GM18861 (cell line): ENCODE measurements at regions not wholly inside any gene's neighbourhood (a gene's known extent, or its start where the extent isn't known, plus 50 kb on each side); places are given as distances from the start of the nearest gene placed in this dataset.
"Not testable (repeated sequence)": the region's sequence is repeated elsewhere in the genome, so short reads cannot be mapped to it uniquely, and the experiment has no call there.

ENCODE experiments used
- ATAC-seq: cut with Tn5 transposase; IDR thresholded peaks from one replicate; pipeline ENCODE4 v1.9.1; 2021; ENCODE audit not compliant: unreplicated experiment

DNA sequence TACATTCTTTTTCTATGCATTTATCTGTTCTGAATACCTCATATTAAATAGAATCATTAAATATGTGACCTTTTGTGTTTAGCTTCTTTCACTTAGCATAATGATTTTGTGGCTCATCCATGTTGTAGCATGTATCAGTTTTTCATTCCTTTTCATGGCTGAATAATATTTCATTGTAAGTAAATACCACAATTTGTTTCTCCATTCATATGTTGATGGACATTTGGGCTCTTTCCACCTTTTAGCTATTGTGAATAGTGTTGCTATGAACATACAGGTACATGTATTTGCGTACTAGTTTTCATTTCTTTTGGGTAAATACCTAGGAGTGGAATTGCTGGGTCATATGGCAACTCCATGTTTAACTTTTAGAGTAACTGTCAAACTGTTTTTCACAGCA lies 85.1 kb downstream of the GNL3L start:
- ATAC-seq, result no peak

- ATAC-seq, result no peak
Observed at GRCh38 chrX:54633641-54634040, 103.6 kb downstream of the GNL3L start.

DNA sequence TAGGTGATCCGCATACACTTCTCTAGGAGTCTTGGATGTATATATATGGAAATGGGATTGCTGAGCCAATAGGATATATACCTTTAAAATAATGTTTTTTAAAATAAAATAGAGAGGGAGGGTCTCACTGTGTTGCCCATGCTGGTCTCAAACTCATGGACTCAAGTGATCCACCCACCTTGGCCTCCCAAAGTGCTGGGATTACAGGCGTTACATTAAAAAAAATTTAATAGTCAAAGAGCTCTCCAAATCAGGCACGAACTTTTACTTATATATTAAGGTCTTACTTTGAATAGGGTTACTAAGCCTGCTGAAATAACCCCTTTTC lies 109.0 kb downstream of the GNL3L start:
- no peak for ATAC-seq

- ATAC-seq, result peak; percentile 90
Observed at GRCh38 chrX:54639346-54640102, 109.5 kb downstream of the GNL3L start.

DNA sequence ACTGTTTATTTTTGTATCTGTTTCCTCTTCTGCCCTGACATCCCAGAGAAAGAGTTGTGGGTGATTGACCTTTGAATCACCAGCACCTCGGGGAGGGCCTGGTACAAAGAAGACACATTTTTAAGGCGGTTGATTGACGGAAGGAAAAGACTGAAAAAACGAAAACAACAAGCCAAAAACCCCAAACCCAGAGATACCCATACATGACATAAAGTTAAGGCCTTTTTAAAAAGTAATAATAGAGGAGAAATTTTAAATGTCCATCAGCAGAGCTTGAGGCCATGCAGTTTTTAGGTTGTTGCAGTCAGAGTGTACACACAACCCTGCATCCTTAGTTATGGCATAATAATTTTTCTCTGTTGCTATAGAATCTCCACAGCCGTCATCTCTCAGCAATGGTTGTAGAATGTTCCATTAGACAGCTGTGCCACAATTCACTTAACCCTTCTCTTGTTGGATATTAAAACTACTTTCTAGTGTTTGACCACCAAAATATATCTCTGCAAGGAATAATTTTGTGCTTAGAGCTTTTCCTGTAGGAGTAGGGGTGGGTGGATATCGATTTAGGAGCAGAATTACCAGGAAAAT lies 110.2 kb downstream of the GNL3L start:
- ATAC-seq, result no peak

GRCh38 chrX:54640736-54641135 lies 110.7 kb downstream of the GNL3L start:
- ATAC-seq, result no peak

DNA sequence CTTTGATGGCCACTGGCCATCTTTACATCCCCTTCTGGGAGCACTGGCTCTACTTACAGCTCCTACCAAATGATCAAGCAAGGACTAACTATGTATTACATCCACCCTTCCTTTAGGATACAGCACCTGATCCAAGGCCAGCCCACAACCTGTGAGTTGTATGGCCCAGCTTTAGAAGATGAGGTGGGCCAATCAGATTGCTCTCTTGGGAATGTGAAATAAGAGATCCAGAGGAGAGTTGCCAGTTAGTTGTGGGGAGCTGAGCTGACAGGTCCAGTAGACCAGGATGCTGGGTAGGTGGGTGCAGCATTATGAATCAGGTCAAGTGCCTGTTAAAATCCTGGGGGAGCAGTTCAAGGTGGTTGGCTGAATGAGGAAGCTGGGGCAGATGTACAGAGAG lies 111.5 kb downstream of the GNL3L start:
- ATAC-seq, result no peak

DNA sequence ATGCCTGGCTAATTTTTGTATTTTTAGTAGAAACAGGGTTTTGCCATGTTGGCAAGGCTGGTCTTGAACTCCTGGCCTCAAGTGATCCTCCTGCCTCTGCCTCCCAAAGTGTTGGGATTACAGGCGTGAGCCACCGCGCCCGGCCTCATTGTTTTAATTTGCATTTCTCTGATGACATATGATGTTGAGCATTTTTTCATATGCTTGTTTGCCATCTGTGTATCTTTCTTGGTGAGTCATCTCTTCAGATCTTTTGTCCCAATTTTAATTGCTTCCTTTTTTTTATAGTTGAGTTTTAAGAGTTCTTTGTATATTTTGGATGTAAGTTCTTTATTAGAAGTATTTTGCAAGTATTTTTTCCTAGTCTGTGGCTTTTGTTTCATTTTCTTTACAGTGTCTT lies 117.6 kb downstream of the GNL3L start:
- not testable (repeated sequence) for ATAC-seq

- no peak for ATAC-seq
Observed at GRCh38 chrX:54659547-54659946, 129.5 kb downstream of the GNL3L start.

DNA sequence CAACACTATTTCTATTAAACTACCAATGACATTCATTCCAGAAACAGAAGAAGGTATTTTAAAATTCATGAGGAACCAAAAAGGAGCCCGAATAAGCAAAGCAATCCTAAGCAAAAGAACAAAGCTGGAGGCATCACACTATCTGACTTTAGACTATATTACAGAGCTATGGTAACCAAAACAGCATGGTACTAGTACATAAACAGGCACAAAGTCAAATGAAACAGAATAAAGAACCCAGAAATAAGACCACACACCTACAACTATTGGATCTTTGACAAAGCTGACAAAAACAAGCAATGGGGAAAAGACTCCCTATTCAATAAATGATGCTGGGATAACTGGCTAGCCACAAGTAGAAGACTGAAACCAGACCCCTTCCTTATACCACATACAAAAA lies 122.3 kb downstream of the ITIH6 start:
- ATAC-seq, result no peak

- no peak for ATAC-seq
Observed at GRCh38 chrX:54695231-54695630, 102.8 kb downstream of the ITIH6 start.

DNA sequence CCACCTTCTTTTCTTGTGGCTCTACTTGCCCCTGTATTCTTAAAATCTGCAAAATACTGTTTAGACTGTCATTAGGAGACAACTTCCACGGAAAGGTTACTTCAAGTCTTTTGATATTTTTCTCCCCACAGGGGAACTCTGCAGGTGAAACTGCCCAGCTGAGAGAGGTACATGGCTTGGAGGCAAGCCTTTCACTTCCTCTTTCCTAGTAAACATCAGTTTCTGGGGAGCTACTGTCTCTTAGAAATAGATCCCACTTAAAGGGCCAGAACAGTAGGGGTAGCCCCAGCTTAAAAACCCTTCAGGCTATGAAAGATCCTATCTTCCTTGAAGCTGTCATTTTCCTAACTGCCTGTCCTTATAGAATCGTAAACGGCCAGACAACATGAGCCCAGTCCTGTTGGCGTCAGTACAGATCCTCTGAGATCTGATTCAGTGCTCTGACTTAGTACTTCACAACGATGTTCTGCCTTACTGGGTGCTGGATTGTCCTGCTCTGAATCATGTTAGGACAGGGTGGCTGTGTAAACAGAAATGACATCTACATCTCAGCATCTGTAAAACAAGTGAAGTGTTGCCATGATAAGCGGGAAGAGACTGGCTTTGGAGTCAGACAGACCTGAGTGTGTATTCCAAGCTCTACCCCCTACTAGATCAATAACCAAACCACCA lies 102.1 kb downstream of the ITIH6 start:
- ATAC-seq, result peak; percentile 100
